GM12891 (cell line): ENCODE measurements at regions not wholly inside any gene's neighbourhood (a gene's known extent, or its start where the extent isn't known, plus 50 kb on each side); places are given as distances from the start of the nearest gene placed in this dataset.

Experiments used
- PAX5 ChIP-seq: IDR thresholded peaks from 2 replicates; pipeline ENCODE4 v1.6.1; 2011; ENCODE audit warnings: low read length, moderate library complexity, mild to moderate bottlenecking; ENCODE audit not compliant: insufficient read depth, severe bottlenecking
- POLR2A ChIP-seq: IDR thresholded peaks from 2 replicates; pipeline ENCODE4 v1.6.1; 2011; ENCODE audit warnings: low read depth, low read length, control low read depth
- POLR2AphosphoS5 ChIP-seq: IDR thresholded peaks from 2 replicates; pipeline ENCODE4 v1.6.1; 2011; ENCODE audit warnings: low read depth, low read length, control low read depth
- POU2F2 ChIP-seq: IDR thresholded peaks from 2 replicates; pipeline ENCODE4 v1.6.1; 2011; ENCODE audit warnings: low read depth, mild to moderate bottlenecking, control low read depth, low read length, moderate library complexity
- SPI1 ChIP-seq: IDR thresholded peaks from 2 replicates; pipeline ENCODE4 v1.6.1; 2011; ENCODE audit warnings: low read depth, low read length, control low read depth
- TAF1 ChIP-seq: IDR thresholded peaks from 2 replicates; pipeline ENCODE4 v1.6.1; 2011; ENCODE audit warnings: low read depth, low read length, control low read depth

DNA sequence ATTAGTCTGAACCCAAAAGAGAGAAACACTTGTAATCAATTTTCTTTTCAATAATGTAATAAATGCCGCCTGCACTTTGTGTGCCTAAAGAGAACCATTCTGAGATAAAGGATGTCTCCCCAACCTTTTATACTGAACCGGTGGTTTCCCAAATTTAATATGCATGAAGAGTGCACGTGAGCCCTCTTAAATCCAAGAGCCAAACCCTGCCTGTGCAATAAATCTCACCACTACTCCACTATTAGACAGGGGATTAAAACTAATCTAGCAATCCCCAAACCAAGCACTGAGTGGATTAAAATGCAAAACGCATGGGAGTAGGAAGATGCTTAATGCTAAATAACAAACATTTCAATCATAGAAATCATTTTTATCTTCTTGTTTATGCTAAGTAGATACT, 351.0 kb upstream of the PSMD7 start:
- TF ChIP-seq POLR2A (no peak), TAF1 (no peak), PAX5 (no peak), POLR2AphosphoS5 (no peak), SPI1 (no peak), POU2F2 (no peak)
